GM13976 (cell line): ENCODE measurements at regions not wholly inside any gene's neighbourhood (a gene's known extent, or its start where the extent isn't known, plus 50 kb on each side); places are given as distances from the start of the nearest gene placed in this dataset.

Experiments
- DNase-seq: peaks from one replicate; pipeline ENCODE4 v3.0.0; 2012; ENCODE audit warnings: low spot score
- CTCF ChIP-seq: IDR thresholded peaks from 2 replicates; pipeline ENCODE4 v1.5.1; 2012; ENCODE audit warnings: borderline replicate concordance, mild to moderate bottlenecking; ENCODE audit not compliant: insufficient read depth; ENCODE audit errors: extremely low read depth, missing control alignments, control extremely low read depth
- in situ Hi-C: fragments of 300-500 bp; cut with MboI; formaldehyde crosslinking; loops from one replicate; pipeline ENCODE4 v1.12.0; 2022; ENCODE audit warnings: low sequenced_read_pairs, mixed read lengths, inconsistent platforms; ENCODE audit not compliant: unreplicated experiment

GRCh38 chr6:27617046-27617687, 144.3 kb upstream of the ZNF184 start:
- in situ Hi-C loops: no loop called here
- no peak for DNase-seq
- no peak for TF ChIP-seq CTCF

- TF ChIP-seq CTCF: no peak
- in situ Hi-C loops: no loop called here
Measured at GRCh38 chr6:27616328-27617045, 143.6 kb upstream of the ZNF184 start.

GRCh38 chr6:27611451-27611850, 138.5 kb upstream of the ZNF184 start:
- in situ Hi-C loops: no loop called here
- no peak for TF ChIP-seq CTCF
- no peak for DNase-seq

More at GRCh38 chr6:27616328-27617045, 143.6 kb upstream of the ZNF184 start:
- DNase-seq: no peak

GRCh38 chr6:27608916-27609883, 136.3 kb upstream of the ZNF184 start:
- DNase-seq: peak; percentile 55
- in situ Hi-C loops: no loop called here
- peak; percentile 71 for TF ChIP-seq CTCF

GRCh38 chr6:27605401-27606342, 132.8 kb upstream of the ZNF184 start:
- in situ Hi-C loops: no loop called here
- peak; percentile 68 for DNase-seq
- TF ChIP-seq CTCF: no peak
